ENCODE measurements at regions not wholly inside any gene's neighbourhood (a gene's known extent, or its start where the extent isn't known, plus 50 kb on each side); places are given as distances from the start of the nearest gene placed in this dataset.

- no peak overlapping the region for H3K9ac ChIP-seq (ENCODE audit: low read length)
- no peaks in the 10 kb centered on the region for H3K36me3 ChIP-seq (ENCODE audit: control insufficient read depth in 1 of 2, insufficient read depth in 2 of 2, low read length in 2 of 2)
- ChIA-PET RAD21 (ENCODE audit: low non-redundant PET in 1 of 2, low total read pairs in 2 of 2, uncharacterized antibody in 2 of 2, unreplicated experiment in 2 of 2) (no interaction called here), CTCF (no interaction called here), POLR2A (no interaction called here)
- no peak overlapping the region for H2AFZ ChIP-seq (ENCODE audit: low read depth, low read length, poor library complexity, severe bottlenecking)
- intact Hi-C loops (cut with micrococcal nuclease), result no loop called here
- H3K4me3 ChIP-seq (replicated peaks in 1 of 2; ENCODE audit: low read depth in 1 of 2, low read length in 2 of 2), result no peak overlapping the region
- H3K9me2 ChIP-seq (ENCODE audit: insufficient read depth), result no peaks in the 10 kb centered on the region
- no peaks in the 10 kb centered on the region for H4K20me1 ChIP-seq (ENCODE audit: insufficient read depth)
- no peaks in the 10 kb centered on the region for H3K79me2 ChIP-seq (ENCODE audit: insufficient read depth, low read length)
- H3K27ac ChIP-seq (ENCODE audit: low read depth, low read length), result no peak overlapping the region
- H3K4me1 ChIP-seq (ENCODE audit: control insufficient read depth in 1 of 2, insufficient read depth in 2 of 2, low read length in 2 of 2), result no peaks in the 10 kb centered on the region; a peak in 1 of 4 replicates
- peaks cover 15% of the 10 kb centered on the region; the same call in 1 of the 2 replicates for H3K27me3 ChIP-seq (ENCODE audit: insufficient read depth, low read length)
- DNase-seq (ENCODE audit: low read depth, low spot score), result no peak
- H3K9me3 ChIP-seq (ENCODE audit: control insufficient read depth in 1 of 2, insufficient read depth in 1 of 2, low read depth in 1 of 2, low read length in 2 of 2), result no peaks in the 10 kb centered on the region
- no peak for TF ChIP-seq ZFX (IDR thresholded peaks at IDR 0.05)
- no peak for TF ChIP-seq CEBPB (IDR thresholded peaks at IDR 0.05; ENCODE audit: low read depth)
- TF ChIP-seq, protein P1, sequence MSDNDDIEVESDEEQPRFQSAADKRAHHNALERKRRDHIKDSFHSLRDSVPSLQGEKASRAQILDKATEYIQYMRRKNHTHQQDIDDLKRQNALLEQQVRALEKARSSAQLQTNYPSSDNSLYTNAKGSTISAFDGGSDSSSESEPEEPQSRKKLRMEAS (IDR thresholded peaks at IDR 0.05), result no peak
- TF ChIP-seq CTCF (IDR thresholded peaks at IDR 0.05 in 2 of 3, conservative IDR thresholded peaks at IDR 0.05 in 1 of 3; ENCODE audit: borderline replicate concordance in 1 of 3, insufficient read depth in 1 of 3, low read depth in 2 of 3, low read length in 2 of 3), result no peak
- no peak for TF ChIP-seq FOSL1 (IDR thresholded peaks at IDR 0.05; ENCODE audit: low read depth)
- no peak for TF ChIP-seq SIN3A (IDR thresholded peaks at IDR 0.05; ENCODE audit: low read depth)
- TF ChIP-seq RAD21 (IDR thresholded peaks at IDR 0.05; ENCODE audit: low read depth), result no peak
- TF ChIP-seq SP1 (IDR thresholded peaks at IDR 0.05; ENCODE audit: low read depth), result no peak
- no peak for TF ChIP-seq ZNF274 (IDR thresholded peaks at IDR 0.05; ENCODE audit: low read depth, low read length)
- no peak for TF ChIP-seq EZH2phosphoT487 (IDR thresholded peaks at IDR 0.05; ENCODE audit: borderline replicate concordance)
- TF ChIP-seq JUND (IDR thresholded peaks at IDR 0.05), result no peak
- BruUV-seq (replicated peaks), result no TSS peak
- no peak for ATAC-seq
- no peak overlapping the region for H3K4me2 ChIP-seq (ENCODE audit: low read length)
These were observed 50.7 kb upstream of the FREM1 start for GRCh38 chr9:14960881-14961280.

Data from HCT116 (cell line).